Duodenal mucosa (tissue), 2 donors: ENCODE measurements at regions not wholly inside any gene's neighbourhood (a gene's known extent, or its start where the extent isn't known, plus 50 kb on each side); places are given as distances from the start of the nearest gene placed in this dataset.
"Not testable (repeated sequence)": the region's sequence is repeated elsewhere in the genome, so short reads cannot be mapped to it uniquely, and the experiment has no call there.

ENCODE experiments used
- H3K27ac ChIP-seq: one replicate; pipeline ENCODE4 v1.7.0; 2013; ENCODE audit warnings: low read depth, low read length
- H3K27me3 ChIP-seq, 2 donors: one replicate each; pipeline ENCODE4 v1.7.0; 2013; ENCODE audit warnings: low read length in 2 of 2, control low read depth in 1 of 2; ENCODE audit not compliant: insufficient read depth in 2 of 2, control insufficient read depth in 1 of 2
- H3K36me3 ChIP-seq, 2 donors: one replicate each; pipeline ENCODE4 v1.7.0; 2013; ENCODE audit warnings: low read length in 2 of 2, control low read depth in 1 of 2; ENCODE audit not compliant: insufficient read depth in 2 of 2, control insufficient read depth in 1 of 2
- H3K4me1 ChIP-seq, 2 donors: one replicate each; pipeline ENCODE4 v1.7.0; 2013; ENCODE audit warnings: low read length in 2 of 2, control low read depth in 1 of 2; ENCODE audit not compliant: insufficient read depth in 2 of 2, control insufficient read depth in 1 of 2
- H3K4me3 ChIP-seq, 2 donors: one replicate each; pipeline ENCODE4 v1.7.0; 2013; ENCODE audit warnings: low read length in 2 of 2, low read depth in 1 of 2
- H3K9ac ChIP-seq, 2 donors: one replicate each; pipeline ENCODE4 v1.7.0; 2013; ENCODE audit warnings: low read length in 2 of 2, low read depth in 1 of 2
- H3K9me3 ChIP-seq, 2 donors: one replicate each; pipeline ENCODE4 v1.7.0; 2013; ENCODE audit warnings: low read length in 2 of 2, control low read depth in 1 of 2; ENCODE audit not compliant: control insufficient read depth in 1 of 2

- peaks cover 21 to 24% of the 10 kb centered on the region in 2 donors for H3K4me1 ChIP-seq
- H3K27me3 ChIP-seq: no peaks in the 10 kb centered on the region
- H3K9ac ChIP-seq: no peak overlapping the region
- no peak overlapping the region for H3K27ac ChIP-seq
- no peaks in the 10 kb centered on the region for H3K9me3 ChIP-seq
- H3K4me3 ChIP-seq: no peak overlapping the region
- H3K36me3 ChIP-seq: no peaks in the 10 kb centered on the region
Observed at GRCh38 chr1:116850436-116850835, 59.3 kb upstream of the PTGFRN start.

GRCh38 chr1:116851189-116851588 lies 58.5 kb upstream of the PTGFRN start:
- peaks cover 23 to 28% of the 10 kb centered on the region in 2 donors for H3K4me1 ChIP-seq
- not testable (repeated sequence) for H3K27me3 ChIP-seq, H3K4me3 ChIP-seq, H3K36me3 ChIP-seq, H3K9ac ChIP-seq, H3K9me3 ChIP-seq, H3K27ac ChIP-seq

GRCh38 chr1:116851846-116852245 lies 57.9 kb upstream of the PTGFRN start:
- Histone ChIP-seq H3K4me1 (peaks cover 23 to 28% of the 10 kb centered on the region in 2 donors), H3K9ac (no peak overlapping the region), H3K27me3 (no peaks in the 10 kb centered on the region), H3K27ac (no peak overlapping the region), H3K36me3 (no peaks in the 10 kb centered on the region), H3K4me3 (no peak overlapping the region), H3K9me3 (no peaks in the 10 kb centered on the region)

- peaks cover 23 to 28% of the 10 kb centered on the region in 2 donors for H3K4me1 ChIP-seq
- no peak overlapping the region for H3K9ac ChIP-seq
- no peak overlapping the region for H3K4me3 ChIP-seq
- H3K27ac ChIP-seq: no peak overlapping the region
- no peaks in the 10 kb centered on the region for H3K27me3 ChIP-seq
- H3K36me3 ChIP-seq: no peaks in the 10 kb centered on the region
- H3K9me3 ChIP-seq: no peaks in the 10 kb centered on the region
Observed at GRCh38 chr1:116852367-116852766, 57.3 kb upstream of the PTGFRN start.

- H3K36me3 ChIP-seq: no peaks in the 10 kb centered on the region
- no peak overlapping the region for H3K9ac ChIP-seq
- no peaks in the 10 kb centered on the region for H3K9me3 ChIP-seq
- no peaks in the 10 kb centered on the region for H3K27me3 ChIP-seq
- H3K27ac ChIP-seq: no peak overlapping the region
- peaks cover 23 to 28% of the 10 kb centered on the region in 2 donors for H3K4me1 ChIP-seq
- no peak overlapping the region for H3K4me3 ChIP-seq
Observed at GRCh38 chr1:116852910-116853309, 56.8 kb upstream of the PTGFRN start.

GRCh38 chr1:116853680-116854402 lies 55.9 kb upstream of the PTGFRN start:
- Histone ChIP-seq H3K4me3 (peak overlapping the region; percentile 11 to 13), H3K9ac (no peak overlapping the region), H3K27me3 (no peaks in the 10 kb centered on the region), H3K9me3 (no peaks in the 10 kb centered on the region), H3K36me3 (no peaks in the 10 kb centered on the region), H3K4me1 (peaks cover 23 to 28% of the 10 kb centered on the region in 2 donors), H3K27ac (no peak overlapping the region)

GRCh38 chr1:116854403-116854690 lies 55.4 kb upstream of the PTGFRN start:
- no peak overlapping the region for H3K4me3 ChIP-seq
- no peak overlapping the region for H3K9ac ChIP-seq
- no peaks in the 10 kb centered on the region for H3K9me3 ChIP-seq
- no peak overlapping the region for H3K27ac ChIP-seq
- no peaks in the 10 kb centered on the region for H3K27me3 ChIP-seq
- H3K36me3 ChIP-seq: no peaks in the 10 kb centered on the region
- H3K4me1 ChIP-seq: peaks cover 23 to 28% of the 10 kb centered on the region in 2 donors

- Histone ChIP-seq H3K27ac (no peak overlapping the region), H3K36me3 (no peaks in the 10 kb centered on the region), H3K4me3 (no peak overlapping the region), H3K9me3 (no peaks in the 10 kb centered on the region), H3K27me3 (no peaks in the 10 kb centered on the region), H3K4me1 (peaks cover 23 to 28% of the 10 kb centered on the region in 2 donors), H3K9ac (no peak overlapping the region)
Observed at GRCh38 chr1:116854716-116855115, 55.0 kb upstream of the PTGFRN start.

- no peaks in the 10 kb centered on the region for H3K36me3 ChIP-seq
- H3K4me1 ChIP-seq: peaks cover 23 to 28% of the 10 kb centered on the region in 2 donors
- H3K9me3 ChIP-seq: no peaks in the 10 kb centered on the region
- H3K9ac ChIP-seq: no peak overlapping the region
- H3K4me3 ChIP-seq: no peak overlapping the region
- H3K27me3 ChIP-seq: no peaks in the 10 kb centered on the region
- no peak overlapping the region for H3K27ac ChIP-seq
Observed at GRCh38 chr1:116855191-116855619, 54.5 kb upstream of the PTGFRN start.

GRCh38 chr1:116855773-116856201 lies 53.9 kb upstream of the PTGFRN start:
- Histone ChIP-seq H3K27ac (no peak overlapping the region), H3K9me3 (no peaks in the 10 kb centered on the region), H3K27me3 (no peaks in the 10 kb centered on the region), H3K9ac (no peak overlapping the region), H3K4me1 (peaks cover 23 to 28% of the 10 kb centered on the region in 2 donors), H3K4me3 (no peak overlapping the region), H3K36me3 (no peaks in the 10 kb centered on the region)
